Hepatocyte (in vitro differentiated cells): ENCODE measurements at regions not wholly inside any gene's neighbourhood (a gene's known extent, or its start where the extent isn't known, plus 50 kb on each side); places are given as distances from the start of the nearest gene placed in this dataset.

ENCODE experiments used
- EZH2 ChIP-seq: fragments of 200-600 bp; sonication (generic); IDR thresholded peaks from 2 replicates; pipeline ENCODE4 v1.6.1; 2016; ENCODE audit warnings: antibody characterized with exemption, mild to moderate bottlenecking, borderline replicate concordance
- TF ChIP-seq, protein P1 (sequence below): fragments of 200-600 bp; sonication (generic); IDR thresholded peaks from 2 replicates; pipeline ENCODE4 v1.5.1; 2016; ENCODE audit warnings: antibody characterized with exemption, mild to moderate bottlenecking; ENCODE audit not compliant: poor library complexity

DNA sequence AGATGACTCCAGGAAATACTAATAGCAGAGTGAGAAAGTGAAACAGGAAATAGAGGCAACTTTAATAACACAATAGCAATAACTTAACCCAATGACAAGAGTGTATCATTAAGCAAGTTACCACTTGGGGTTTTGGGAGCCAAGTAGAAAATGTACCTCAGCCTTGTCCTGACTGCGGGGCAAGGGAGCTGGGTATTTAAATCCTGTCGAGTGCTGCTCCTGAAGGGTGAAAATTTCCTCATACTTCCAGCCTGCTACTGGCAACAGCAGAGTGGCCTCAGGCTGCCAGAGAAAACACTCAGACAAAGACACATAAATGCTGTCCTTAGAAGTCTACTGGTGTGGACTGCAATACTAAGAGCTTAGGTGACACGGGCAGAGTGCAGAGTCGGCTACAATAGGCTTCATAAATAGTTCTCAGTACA is 112.5 kb upstream of the EMB start:
- TF ChIP-seq, protein P1, sequence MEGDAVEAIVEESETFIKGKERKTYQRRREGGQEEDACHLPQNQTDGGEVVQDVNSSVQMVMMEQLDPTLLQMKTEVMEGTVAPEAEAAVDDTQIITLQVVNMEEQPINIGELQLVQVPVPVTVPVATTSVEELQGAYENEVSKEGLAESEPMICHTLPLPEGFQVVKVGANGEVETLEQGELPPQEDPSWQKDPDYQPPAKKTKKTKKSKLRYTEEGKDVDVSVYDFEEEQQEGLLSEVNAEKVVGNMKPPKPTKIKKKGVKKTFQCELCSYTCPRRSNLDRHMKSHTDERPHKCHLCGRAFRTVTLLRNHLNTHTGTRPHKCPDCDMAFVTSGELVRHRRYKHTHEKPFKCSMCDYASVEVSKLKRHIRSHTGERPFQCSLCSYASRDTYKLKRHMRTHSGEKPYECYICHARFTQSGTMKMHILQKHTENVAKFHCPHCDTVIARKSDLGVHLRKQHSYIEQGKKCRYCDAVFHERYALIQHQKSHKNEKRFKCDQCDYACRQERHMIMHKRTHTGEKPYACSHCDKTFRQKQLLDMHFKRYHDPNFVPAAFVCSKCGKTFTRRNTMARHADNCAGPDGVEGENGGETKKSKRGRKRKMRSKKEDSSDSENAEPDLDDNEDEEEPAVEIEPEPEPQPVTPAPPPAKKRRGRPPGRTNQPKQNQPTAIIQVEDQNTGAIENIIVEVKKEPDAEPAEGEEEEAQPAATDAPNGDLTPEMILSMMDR, result no peak
- TF ChIP-seq EZH2, result no peak
